ENCODE measurements at regions not wholly inside any gene's neighbourhood (a gene's known extent, or its start where the extent isn't known, plus 50 kb on each side); places are given as distances from the start of the nearest gene placed in this dataset.

- Histone ChIP-seq H3K27me3 (no peaks in the 10 kb centered on the region), H3K4me1 (no peaks in the 10 kb centered on the region), H3K9me3 (no peaks in the 10 kb centered on the region), H3K4me3 (no peak overlapping the region), H3K36me3 (no peaks in the 10 kb centered on the region), H3K27ac (no peak overlapping the region)
- DNase-seq (no peak), ATAC-seq (no peak)
- in situ Hi-C loops (cut with MboI; ENCODE audit: low sequenced_read_pairs in 4 of 4) (no loop called here), intact Hi-C loops (cut with DNase I; ENCODE audit: low total_unique reads) (no loop called here)
- TF ChIP-seq CTCF (IDR thresholded peaks at IDR 0.05 in 4 of 5, conservative IDR thresholded peaks at IDR 0.05 in 1 of 5) (no peak), POLR2A (IDR thresholded peaks at IDR 0.05) (no peak)
Measured at GRCh38 chr5:124212934-124213333, 533.5 kb downstream of the ZNF608 start.

GRCh38 chr5:124210111-124210910, 536.1 kb downstream of the ZNF608 start:
- H3K36me3 ChIP-seq: no peaks in the 10 kb centered on the region
- no peaks in the 10 kb centered on the region for H3K9me3 ChIP-seq
- DNase-seq: no peak
- no peaks in the 10 kb centered on the region for H3K27me3 ChIP-seq
- no peaks in the 10 kb centered on the region for H3K4me1 ChIP-seq
- H3K4me3 ChIP-seq: no peak overlapping the region
- no peak for ATAC-seq
- TF ChIP-seq CTCF (IDR thresholded peaks at IDR 0.05 in 4 of 5, conservative IDR thresholded peaks at IDR 0.05 in 1 of 5): no peak
- no peak for TF ChIP-seq POLR2A (IDR thresholded peaks at IDR 0.05)
- H3K27ac ChIP-seq: no peak overlapping the region
- in situ Hi-C loops (cut with MboI; ENCODE audit: low sequenced_read_pairs in 4 of 4): no loop called here
- intact Hi-C loops (cut with DNase I; ENCODE audit: low total_unique reads): no loop called here

- in situ Hi-C loops (cut with MboI; ENCODE audit: low sequenced_read_pairs in 4 of 4) (no loop called here), intact Hi-C loops (cut with DNase I; ENCODE audit: low total_unique reads) (no loop called here)
- Histone ChIP-seq H3K36me3 (no peaks in the 10 kb centered on the region), H3K9me3 (no peaks in the 10 kb centered on the region), H3K4me3 (no peak overlapping the region), H3K4me1 (no peaks in the 10 kb centered on the region), H3K27me3 (no peaks in the 10 kb centered on the region), H3K27ac (no peak overlapping the region)
- TF ChIP-seq CTCF (IDR thresholded peaks at IDR 0.05 in 4 of 5, conservative IDR thresholded peaks at IDR 0.05 in 1 of 5): no peak
- no peak for TF ChIP-seq POLR2A (IDR thresholded peaks at IDR 0.05)
- ATAC-seq: no peak
- no peak for DNase-seq
Measured at GRCh38 chr5:124207118-124207517, 539.3 kb downstream of the ZNF608 start.

- intact Hi-C loops (cut with DNase I; ENCODE audit: low total_unique reads): no loop called here
- Histone ChIP-seq H3K9me3 (no peaks in the 10 kb centered on the region), H3K27me3 (no peaks in the 10 kb centered on the region), H3K4me1 (no peaks in the 10 kb centered on the region), H3K27ac (no peak overlapping the region), H3K4me3 (no peak overlapping the region), H3K36me3 (no peaks in the 10 kb centered on the region)
- in situ Hi-C loops (cut with MboI; ENCODE audit: low sequenced_read_pairs in 4 of 4): no loop called here
- TF ChIP-seq POLR2A (IDR thresholded peaks at IDR 0.05) (no peak), CTCF (IDR thresholded peaks at IDR 0.05 in 4 of 5, conservative IDR thresholded peaks at IDR 0.05 in 1 of 5) (no peak)
- no peak for DNase-seq
- no peak for ATAC-seq
Measured at GRCh38 chr5:124206540-124206939, 539.9 kb downstream of the ZNF608 start.

- Histone ChIP-seq H3K9me3 (no peaks in the 10 kb centered on the region), H3K36me3 (no peaks in the 10 kb centered on the region), H3K4me1 (no peaks in the 10 kb centered on the region), H3K27ac (no peak overlapping the region), H3K4me3 (no peak overlapping the region), H3K27me3 (no peaks in the 10 kb centered on the region)
- intact Hi-C loops (cut with DNase I; ENCODE audit: low total_unique reads): no loop called here
- in situ Hi-C loops (cut with MboI; ENCODE audit: low sequenced_read_pairs in 4 of 4): no loop called here
- ATAC-seq: no peak
- DNase-seq: no peak
- TF ChIP-seq CTCF (IDR thresholded peaks at IDR 0.05 in 4 of 5, conservative IDR thresholded peaks at IDR 0.05 in 1 of 5) (no peak), POLR2A (IDR thresholded peaks at IDR 0.05) (no peak)
Measured at GRCh38 chr5:124203303-124203702, 543.1 kb downstream of the ZNF608 start.

Measured in gastrocnemius medialis (tissue), 4 donors.